Naive thymus-derived CD4-positive, alpha-beta T cell (primary cell): ENCODE measurements at regions not wholly inside any gene's neighbourhood (a gene's known extent, or its start where the extent isn't known, plus 50 kb on each side); places are given as distances from the start of the nearest gene placed in this dataset.
"Not testable (repeated sequence)": the region's sequence is repeated elsewhere in the genome, so short reads cannot be mapped to it uniquely, and the experiment has no call there.

Experiments used
- ATAC-seq: fragments of 150-1000 bp; cut with Tn5 transposase; 2 replicates; pipeline ENCODE4 v1.10.0; 2021; ENCODE audit warnings: mild to moderate bottlenecking, moderate library complexity
- CTCF ChIA-PET: fragments of 350-600 bp; sonication (Branson Sonifier 250); formaldehyde crosslinking; loops from one replicate; lab custom pipeline; 2021; ENCODE audit warnings: antibody characterized with exemption; lab: Charles Lee
- POLR2A ChIA-PET: fragments of 350-600 bp; sonication (Branson Sonifier 250); formaldehyde crosslinking; loops from one replicate; lab custom pipeline; 2021; ENCODE audit warnings: antibody characterized with exemption, inconsistent platforms; lab: Charles Lee
- DNase-seq, 9 donors: peaks; one replicate each; pipeline versions ENCODE4 v3.0.0 to v3.0.0-alpha.2; 2020 to 2022; ENCODE audit warnings: mixed read lengths in 1 of 9
- H3K27ac ChIP-seq: one replicate; pipeline ENCODE4 v1.7.0; 2013; ENCODE audit warnings: mild to moderate bottlenecking, low read depth, low read length, moderate library complexity
- H3K27me3 ChIP-seq, 2 donors: one replicate each; pipeline ENCODE4 v1.7.0; 2013; ENCODE audit warnings: low read length in 2 of 2, mild to moderate bottlenecking in 2 of 2, moderate library complexity in 2 of 2; ENCODE audit not compliant: control insufficient read depth in 2 of 2, insufficient read depth in 2 of 2
- H3K36me3 ChIP-seq, 3 experiments: 1 replicate in 2 of 3; 2 replicates in 1 of 3; pipeline ENCODE4 v1.7.0; 2013; ENCODE audit warnings: low read length in 3 of 3, mild to moderate bottlenecking in 3 of 3, moderate library complexity in 1 of 3; ENCODE audit not compliant: insufficient read depth in 3 of 3, control insufficient read depth in 2 of 3
- H3K4me1 ChIP-seq, 2 donors: one replicate each; pipeline ENCODE4 v1.7.0; 2013; ENCODE audit warnings: low read length in 2 of 2, mild to moderate bottlenecking in 2 of 2, moderate library complexity in 1 of 2; ENCODE audit not compliant: control insufficient read depth in 2 of 2, insufficient read depth in 2 of 2
- H3K4me3 ChIP-seq: 2 replicates; pipeline ENCODE4 v1.7.0; 2013; ENCODE audit warnings: mild to moderate bottlenecking, low read length
- H3K9me3 ChIP-seq, 3 experiments: 1 replicate in 2 of 3; 2 replicates in 1 of 3; pipeline ENCODE4 v1.7.0; 2013; ENCODE audit warnings: low read length in 3 of 3; ENCODE audit not compliant: control insufficient read depth in 2 of 3
- H3K27ac Mint-ChIP-seq, 9 donors: one replicate each; pipeline ENCODE4 v1.8.0; 2020 to 2022; ENCODE audit warnings: mixed read lengths in 9 of 9, mild to moderate bottlenecking in 8 of 9, moderate library complexity in 5 of 9, inconsistent platforms in 2 of 9
- H3K27me3 Mint-ChIP-seq, 5 donors: one replicate each; pipeline ENCODE4 v1.8.0; 2021 to 2022; ENCODE audit warnings: mixed read lengths in 5 of 5, mild to moderate bottlenecking in 1 of 5
- H3K36me3 Mint-ChIP-seq, 5 donors: one replicate each; pipeline ENCODE4 v1.8.0; 2020 to 2022; ENCODE audit warnings: mixed read lengths in 5 of 5, mild to moderate bottlenecking in 3 of 5, inconsistent platforms in 1 of 5
- H3K4me1 Mint-ChIP-seq, 7 donors: one replicate each; pipeline ENCODE4 v1.8.0; 2020 to 2022; ENCODE audit warnings: mixed read lengths in 7 of 7, mild to moderate bottlenecking in 3 of 7, inconsistent platforms in 1 of 7
- H3K4me3 Mint-ChIP-seq, 10 donors: one replicate each; pipeline ENCODE4 v1.8.0; 2020 to 2022; ENCODE audit warnings: mild to moderate bottlenecking in 10 of 10, mixed read lengths in 10 of 10, moderate library complexity in 6 of 10, inconsistent platforms in 2 of 10
- H3K9me3 Mint-ChIP-seq, 11 donors: one replicate each; pipeline ENCODE4 v1.8.0; 2020 to 2022; ENCODE audit warnings: mixed read lengths in 11 of 11, mild to moderate bottlenecking in 4 of 11, inconsistent platforms in 1 of 11, moderate library complexity in 1 of 11
- intact Hi-C, 2 donors: fragments of 100-400 bp; cut with micrococcal nuclease; formaldehyde crosslinking; loops; one replicate each; pipeline ENCODE4 v1.15.1; 2023

- H3K9me3 ChIP-seq, result no peaks in the 10 kb centered on the region
- no peaks in the 10 kb centered on the region for H3K4me1 ChIP-seq
- H3K9me3 Mint-ChIP-seq, result peaks cover 0 to 5% (median 0%) of the 10 kb centered on the region in 11 donors
- no peak overlapping the region for H3K4me3 ChIP-seq
- H3K27me3 Mint-ChIP-seq, result peaks cover 0 to 3% (median 0%) of the 10 kb centered on the region in 5 donors
- H3K27me3 ChIP-seq, result no peaks in the 10 kb centered on the region
- H3K27ac Mint-ChIP-seq, result no peak overlapping the region
- POLR2A ChIA-PET, result no interaction called here
- H3K4me1 Mint-ChIP-seq, result no peaks in the 10 kb centered on the region
- H3K4me3 Mint-ChIP-seq, result no peak overlapping the region
- H3K36me3 ChIP-seq, result no peaks in the 10 kb centered on the region
- DNase-seq, result no peak
- no peak for ATAC-seq
- intact Hi-C loops, result no loop called here
- H3K36me3 Mint-ChIP-seq, result no peaks in the 10 kb centered on the region
- CTCF ChIA-PET, result no interaction called here
- H3K27ac ChIP-seq, result no peak overlapping the region
Observed at GRCh38 chr20:22825546-22825945, 209.6 kb upstream of the SSTR4 start.

GRCh38 chr20:22826306-22827230, 208.5 kb upstream of the SSTR4 start:
- H3K27ac Mint-ChIP-seq, result no peak overlapping the region
- CTCF ChIA-PET, result no interaction called here
- peaks cover 0 to 3% (median 0%) of the 10 kb centered on the region in 5 donors for H3K27me3 Mint-ChIP-seq
- POLR2A ChIA-PET, result no interaction called here
- peaks cover 0 to 14% (median 3%) of the 10 kb centered on the region in 11 donors for H3K9me3 Mint-ChIP-seq
- no peak for DNase-seq
- intact Hi-C loops, result no loop called here
- no peak overlapping the region for H3K4me3 ChIP-seq
- no peak for ATAC-seq
- H3K4me1 Mint-ChIP-seq, result no peaks in the 10 kb centered on the region
- H3K27ac ChIP-seq, result no peak overlapping the region
- no peak overlapping the region for H3K4me3 Mint-ChIP-seq
- H3K36me3 ChIP-seq, result no peaks in the 10 kb centered on the region
- no peaks in the 10 kb centered on the region for H3K9me3 ChIP-seq
- no peaks in the 10 kb centered on the region for H3K4me1 ChIP-seq
- H3K36me3 Mint-ChIP-seq, result no peaks in the 10 kb centered on the region
- no peaks in the 10 kb centered on the region for H3K27me3 ChIP-seq

- no peak overlapping the region for H3K27ac ChIP-seq
- ChIA-PET POLR2A (no interaction called here), CTCF (no interaction called here)
- no peak overlapping the region for H3K4me3 ChIP-seq
- Mint-ChIP-seq H3K27ac (no peak overlapping the region), H3K36me3 (no peaks in the 10 kb centered on the region), H3K4me1 (no peaks in the 10 kb centered on the region), H3K4me3 (no peak overlapping the region), H3K27me3 (peaks cover 0 to 3% (median 0%) of the 10 kb centered on the region in 5 donors), H3K9me3 (peaks cover 0 to 15% (median 3%) of the 10 kb centered on the region in 11 donors)
- ATAC-seq, result no peak
- intact Hi-C loops, result no loop called here
- H3K4me1 ChIP-seq, result no peaks in the 10 kb centered on the region
- no peaks in the 10 kb centered on the region for H3K36me3 ChIP-seq
- no peak for DNase-seq
- H3K27me3 ChIP-seq, result no peaks in the 10 kb centered on the region
- H3K9me3 ChIP-seq, result no peaks in the 10 kb centered on the region
Observed at GRCh38 chr20:22827916-22828315, 207.2 kb upstream of the SSTR4 start.

GRCh38 chr20:22829356-22829755, 205.8 kb upstream of the SSTR4 start:
- H3K4me3 ChIP-seq, result no peak overlapping the region
- no peak overlapping the region for H3K27ac ChIP-seq
- no peaks in the 10 kb centered on the region for H3K27me3 ChIP-seq
- no peaks in the 10 kb centered on the region for H3K36me3 ChIP-seq
- no peaks in the 10 kb centered on the region for H3K9me3 ChIP-seq
- ATAC-seq, result no peak
- H3K4me1 Mint-ChIP-seq, result no peaks in the 10 kb centered on the region
- H3K27me3 Mint-ChIP-seq, result peaks cover 0 to 7% (median 0%) of the 10 kb centered on the region in 5 donors
- intact Hi-C loops, result no loop called here
- no peak overlapping the region for H3K27ac Mint-ChIP-seq
- no peak for DNase-seq
- no peaks in the 10 kb centered on the region for H3K4me1 ChIP-seq
- CTCF ChIA-PET, result no interaction called here
- POLR2A ChIA-PET, result no interaction called here
- no peaks in the 10 kb centered on the region for H3K36me3 Mint-ChIP-seq
- H3K4me3 Mint-ChIP-seq, result no peak overlapping the region
- peaks cover 0 to 15% (median 3%) of the 10 kb centered on the region in 11 donors for H3K9me3 Mint-ChIP-seq

GRCh38 chr20:22830138-22830537, 205.0 kb upstream of the SSTR4 start:
- no peak overlapping the region for H3K27ac Mint-ChIP-seq
- H3K27ac ChIP-seq, result no peak overlapping the region
- ChIA-PET POLR2A (no interaction called here), CTCF (no interaction called here)
- no peaks in the 10 kb centered on the region for H3K36me3 ChIP-seq
- peaks cover 0 to 13% (median 1%) of the 10 kb centered on the region in 5 donors for H3K27me3 Mint-ChIP-seq
- no peaks in the 10 kb centered on the region for H3K36me3 Mint-ChIP-seq
- no peaks in the 10 kb centered on the region for H3K9me3 ChIP-seq
- no peaks in the 10 kb centered on the region for H3K4me1 ChIP-seq
- DNase-seq (no peak), ATAC-seq (no peak)
- no peaks in the 10 kb centered on the region for H3K27me3 ChIP-seq
- intact Hi-C loops, result no loop called here
- H3K4me3 ChIP-seq, result no peak overlapping the region
- peaks cover 0 to 1% (median 0%) of the 10 kb centered on the region in 7 donors for H3K4me1 Mint-ChIP-seq
- no peak overlapping the region for H3K4me3 Mint-ChIP-seq
- H3K9me3 Mint-ChIP-seq, result peaks cover 0 to 15% (median 3%) of the 10 kb centered on the region in 11 donors

- Mint-ChIP-seq H3K27me3 (peaks cover 0 to 17% (median 6%) of the 10 kb centered on the region in 5 donors), H3K9me3 (peaks cover 0 to 15% (median 3%) of the 10 kb centered on the region in 11 donors)
- H3K4me1 ChIP-seq, H3K27ac Mint-ChIP-seq, H3K4me1 Mint-ChIP-seq, DNase-seq, H3K27ac ChIP-seq, POLR2A ChIA-PET, H3K27me3 ChIP-seq, H3K36me3 ChIP-seq, intact Hi-C loops, ATAC-seq, H3K4me3 Mint-ChIP-seq, H3K4me3 ChIP-seq, CTCF ChIA-PET, H3K9me3 ChIP-seq, H3K36me3 Mint-ChIP-seq: not testable (repeated sequence)
Observed at GRCh38 chr20:22830715-22831114, 204.4 kb upstream of the SSTR4 start.

- H3K4me3 Mint-ChIP-seq, result no peak overlapping the region
- POLR2A ChIA-PET, result no interaction called here
- DNase-seq, result no peak
- H3K27ac Mint-ChIP-seq, result no peak overlapping the region
- peaks cover 0 to 15% (median 3%) of the 10 kb centered on the region in 11 donors for H3K9me3 Mint-ChIP-seq
- H3K27me3 Mint-ChIP-seq, result peaks cover 0 to 17% (median 7%) of the 10 kb centered on the region in 5 donors
- intact Hi-C loops, result no loop called here
- Histone ChIP-seq H3K27me3 (no peaks in the 10 kb centered on the region), H3K4me1 (no peaks in the 10 kb centered on the region), H3K9me3 (no peaks in the 10 kb centered on the region), H3K36me3 (no peaks in the 10 kb centered on the region), H3K27ac (no peak overlapping the region), H3K4me3 (no peak overlapping the region)
- no peak for ATAC-seq
- H3K4me1 Mint-ChIP-seq, result peaks cover 0 to 1% (median 0%) of the 10 kb centered on the region in 7 donors
- H3K36me3 Mint-ChIP-seq, result no peaks in the 10 kb centered on the region
- CTCF ChIA-PET, result no interaction called here
Observed at GRCh38 chr20:22833851-22834250, 201.3 kb upstream of the SSTR4 start.
